Fibroblast of skin of right quadriceps (primary cell): ENCODE measurements at regions not wholly inside any gene's neighbourhood (a gene's known extent, or its start where the extent isn't known, plus 50 kb on each side); places are given as distances from the start of the nearest gene placed in this dataset.

Experiments used
- DNase-seq: peaks from one replicate; pipeline ENCODE4 v3.0.0-alpha.2; 2013

DNA sequence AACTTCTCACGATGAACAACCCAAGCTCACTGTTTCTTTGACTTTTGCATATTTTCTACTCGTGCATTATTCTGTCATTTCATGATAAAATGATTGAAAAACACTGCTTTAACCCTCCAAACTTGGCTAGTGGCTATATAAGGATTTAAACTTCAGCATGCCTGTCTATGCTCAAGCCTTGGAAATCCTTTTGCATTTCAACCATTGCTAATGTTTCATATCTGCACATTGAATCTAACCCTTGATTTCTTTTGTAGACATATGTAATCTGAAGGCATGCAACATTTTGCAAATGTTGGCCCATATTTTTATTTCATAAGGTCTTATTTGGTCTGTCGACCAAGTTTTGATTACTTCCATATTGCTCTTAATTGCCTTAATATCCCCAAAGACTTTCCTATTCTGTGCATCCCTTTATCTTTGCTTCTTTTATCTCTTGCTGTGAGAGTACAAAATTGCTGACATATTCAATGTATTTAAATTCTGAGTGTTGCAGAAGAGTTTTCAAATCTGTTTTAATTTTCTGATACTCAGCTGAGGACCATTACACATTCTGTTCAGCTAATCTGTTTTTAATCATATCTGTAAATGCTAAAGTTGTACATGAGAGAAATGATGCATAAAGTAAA, 403.7 kb upstream of the ZNF608 start:
- no peak for DNase-seq

DNA sequence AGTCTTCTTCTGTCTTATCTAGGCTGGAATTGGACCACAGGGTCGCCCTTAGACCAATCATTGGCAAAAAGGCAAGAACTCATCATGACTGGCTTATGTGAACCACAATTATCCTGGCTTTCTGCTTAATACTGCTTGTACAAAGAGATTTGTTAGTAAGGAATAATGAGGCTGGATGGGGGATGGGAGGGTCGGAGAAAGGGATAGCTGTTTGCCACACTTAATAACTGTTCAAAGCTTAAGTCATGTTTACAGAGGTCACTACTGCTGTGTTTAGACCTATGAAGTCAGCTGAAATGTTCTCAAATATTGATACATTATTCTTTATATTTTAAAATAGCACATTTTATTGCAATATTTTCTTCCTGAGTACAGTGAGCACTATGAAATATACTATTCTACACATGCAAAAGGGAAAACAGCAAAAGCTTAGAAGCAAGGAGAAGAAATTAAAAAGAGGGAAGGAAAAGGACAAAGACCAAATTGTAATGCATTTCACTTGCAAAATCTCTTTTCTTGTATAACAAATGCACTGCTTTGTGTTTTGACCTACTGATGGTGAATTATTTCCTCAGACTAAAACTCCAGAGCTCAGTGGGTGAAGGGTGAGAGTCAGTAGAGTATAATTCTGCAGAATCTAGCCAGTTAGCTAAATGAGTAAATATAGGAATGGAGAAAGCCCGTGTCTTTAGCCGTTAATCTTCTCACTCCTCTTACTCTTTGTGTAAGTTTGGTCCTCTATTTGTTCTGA, 404.9 kb upstream of the ZNF608 start:
- DNase-seq, result no peak

DNA sequence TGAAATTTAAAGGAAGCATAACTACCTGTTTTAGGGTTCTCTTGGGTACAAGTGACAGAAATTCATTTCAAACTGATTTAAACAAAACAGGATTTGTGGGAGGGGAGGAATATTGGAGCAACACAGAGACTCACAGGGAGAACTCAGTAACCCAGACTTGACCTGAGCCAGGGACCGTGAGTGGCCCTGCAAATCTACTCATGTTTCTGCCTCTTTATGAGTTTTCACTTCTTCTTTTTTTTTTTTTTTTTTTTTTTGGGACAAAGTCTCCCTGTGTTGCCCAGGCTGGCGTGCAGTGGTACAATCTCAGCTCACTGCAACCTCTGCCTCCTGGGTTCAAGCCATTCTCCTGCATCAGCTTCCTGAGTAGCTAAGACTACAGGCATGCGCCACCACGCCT, 405.6 kb upstream of the ZNF608 start:
- no peak for DNase-seq

DNA sequence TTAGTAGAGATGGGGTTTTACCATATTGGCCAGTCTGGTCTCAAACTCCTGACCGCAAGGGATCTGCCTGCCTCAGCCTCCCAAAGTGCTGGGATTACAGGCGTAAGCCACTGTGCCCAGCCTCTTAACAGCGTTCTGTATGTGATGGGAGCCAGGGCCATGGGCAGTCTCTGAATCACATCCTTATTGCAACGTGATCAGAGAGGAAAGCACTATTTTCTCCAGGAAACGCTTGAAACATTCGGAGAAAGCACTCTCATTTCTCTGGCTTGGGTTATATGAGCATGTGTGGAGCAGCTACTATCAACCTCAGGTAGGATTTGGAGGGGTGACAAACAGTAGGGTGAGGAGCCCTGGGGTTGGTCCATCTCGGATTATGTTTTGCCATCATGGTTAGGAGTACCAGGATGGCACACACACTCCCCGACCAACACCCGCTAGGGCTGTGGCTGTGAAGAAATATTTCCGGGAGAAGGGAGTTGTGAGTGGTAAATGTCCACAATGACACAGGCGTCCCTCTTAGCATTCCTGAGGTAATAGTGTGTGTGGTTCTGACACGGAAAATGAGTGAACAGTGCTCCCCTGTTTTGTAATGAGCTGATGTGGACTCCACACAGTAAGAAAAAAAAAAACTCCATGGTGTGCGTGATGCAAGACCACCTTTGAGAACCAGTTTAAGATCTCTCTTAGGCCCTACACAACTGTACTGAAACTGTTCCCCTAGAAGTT, 406.2 kb upstream of the ZNF608 start:
- DNase-seq, result no peak

DNA sequence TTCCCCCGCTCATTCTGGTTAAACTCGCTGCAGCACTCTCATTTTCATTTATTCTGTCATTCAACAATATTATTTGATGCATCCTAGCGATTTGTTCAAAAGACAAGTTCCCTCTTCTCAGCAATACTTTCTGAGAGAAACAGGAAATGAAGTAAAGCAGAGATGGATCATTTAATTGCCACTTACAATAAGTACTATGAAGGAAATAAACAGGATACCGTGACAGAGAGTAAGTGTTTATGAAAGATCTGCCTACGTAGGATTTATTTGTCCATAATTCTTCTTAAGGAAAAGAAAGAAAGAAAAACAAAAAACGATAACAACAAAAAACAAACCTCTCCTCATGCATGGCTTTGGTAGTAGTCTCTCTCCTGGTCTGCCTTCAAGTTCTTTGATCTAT, 406.8 kb upstream of the ZNF608 start:
- DNase-seq, result no peak

DNA sequence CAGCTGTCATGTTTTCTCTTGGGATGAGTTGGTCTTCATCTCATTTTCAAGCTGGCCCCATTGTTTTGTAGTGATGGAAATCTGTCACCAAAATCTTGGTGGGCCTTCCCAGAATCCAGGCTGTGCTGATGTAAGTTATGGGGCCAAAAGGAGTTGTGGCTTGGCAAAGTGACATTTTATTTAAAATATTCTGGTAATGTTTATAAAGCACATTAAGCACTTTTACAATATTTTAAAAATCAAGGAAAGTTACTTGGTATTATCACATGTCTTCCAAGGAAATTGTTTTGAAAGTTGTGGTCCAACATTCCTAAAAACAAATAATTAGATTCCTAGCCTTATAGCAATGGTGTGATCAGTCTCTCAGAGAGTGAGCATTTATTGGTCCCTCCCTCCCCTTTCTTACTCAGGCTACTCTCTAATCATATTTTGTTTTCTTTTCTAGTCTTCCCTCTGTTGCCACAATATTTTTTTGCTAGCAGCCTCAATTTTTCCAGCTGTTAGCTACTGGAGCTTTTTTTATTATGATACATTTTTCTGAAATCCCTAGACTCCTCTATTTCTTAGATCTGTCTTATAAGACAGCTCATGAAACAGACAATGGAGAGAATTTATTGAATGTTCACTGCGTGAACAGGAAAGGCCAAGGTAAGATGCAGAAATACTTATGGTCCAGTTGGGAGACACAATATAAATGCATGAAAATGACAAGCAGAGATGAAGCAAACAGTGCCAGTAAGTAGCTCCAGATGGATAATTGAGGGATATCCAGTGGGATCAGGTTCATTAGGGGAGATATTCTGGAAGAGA, 408.1 kb upstream of the ZNF608 start:
- peak; percentile 80 for DNase-seq

DNA sequence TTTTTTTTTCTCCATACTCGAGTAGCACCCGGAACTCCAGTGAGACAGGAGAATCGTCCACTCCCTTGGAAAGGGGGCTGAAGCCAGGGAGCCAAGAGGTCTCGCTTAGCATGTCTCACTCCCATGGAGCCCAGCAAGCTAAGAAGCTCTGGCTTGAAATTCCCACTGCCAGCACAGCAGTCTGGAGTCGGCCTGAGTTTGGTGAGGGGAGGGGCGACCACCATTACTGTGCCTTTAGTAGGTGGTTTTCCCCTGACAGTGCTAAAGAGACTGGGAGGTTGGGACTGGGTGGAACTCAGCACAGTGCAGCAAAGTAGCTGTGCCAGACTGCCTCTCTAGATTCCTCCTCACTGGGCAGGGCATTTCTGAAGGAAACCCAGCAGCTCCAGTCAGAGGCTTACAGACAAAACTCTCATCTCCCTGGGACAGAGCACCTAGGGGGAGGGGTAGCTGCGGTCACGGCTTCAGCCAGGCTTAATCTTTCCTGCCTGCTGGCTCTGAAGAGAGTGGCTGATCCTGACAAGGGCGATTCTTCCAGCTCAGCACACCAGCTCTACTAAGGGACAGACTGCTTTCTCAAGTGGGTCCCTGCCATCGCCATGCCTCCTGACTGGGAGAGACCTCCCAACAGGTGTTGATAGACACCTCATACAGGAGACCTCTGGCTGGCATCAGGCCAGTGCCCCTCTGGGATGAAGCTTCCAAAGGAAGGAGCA, 414.5 kb upstream of the ZNF608 start:
- no peak for DNase-seq

DNA sequence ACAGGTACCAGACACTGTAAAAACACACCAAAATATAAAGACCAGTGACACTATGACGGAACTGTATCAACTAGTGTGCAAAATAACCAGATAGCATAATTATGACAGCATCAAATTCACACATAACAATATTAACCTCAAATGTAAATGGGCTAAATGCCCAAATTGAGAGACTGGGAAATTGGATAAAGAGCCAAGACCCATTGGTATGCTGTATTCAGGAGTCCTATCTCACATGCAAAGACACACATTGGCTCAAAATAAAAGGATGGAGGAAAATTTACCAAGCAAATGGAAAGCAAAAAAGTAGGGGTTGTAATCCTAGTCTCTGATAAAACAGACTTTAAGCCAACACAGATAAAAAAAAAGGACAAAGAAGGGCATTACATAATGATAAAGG, 416.3 kb upstream of the ZNF608 start:
- DNase-seq, result no peak

DNA sequence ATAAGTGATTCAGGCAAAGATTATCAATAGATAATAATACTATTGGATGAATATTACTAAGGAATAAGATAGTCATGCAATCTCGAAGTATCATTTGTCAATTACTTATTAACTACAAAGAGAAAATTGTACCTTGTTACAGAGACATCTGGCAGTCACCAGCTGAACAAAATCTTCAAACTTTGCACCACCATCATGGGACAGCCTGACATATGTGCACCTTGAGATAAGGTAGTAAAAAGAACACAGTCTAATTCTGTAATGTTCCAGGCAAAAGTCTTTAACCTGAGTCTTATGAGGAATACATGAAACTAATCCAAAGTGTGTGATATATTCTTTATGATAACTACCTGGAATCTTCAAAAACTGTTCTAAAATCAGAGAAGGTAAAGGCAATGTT, 423.0 kb upstream of the ZNF608 start:
- DNase-seq, result no peak

DNA sequence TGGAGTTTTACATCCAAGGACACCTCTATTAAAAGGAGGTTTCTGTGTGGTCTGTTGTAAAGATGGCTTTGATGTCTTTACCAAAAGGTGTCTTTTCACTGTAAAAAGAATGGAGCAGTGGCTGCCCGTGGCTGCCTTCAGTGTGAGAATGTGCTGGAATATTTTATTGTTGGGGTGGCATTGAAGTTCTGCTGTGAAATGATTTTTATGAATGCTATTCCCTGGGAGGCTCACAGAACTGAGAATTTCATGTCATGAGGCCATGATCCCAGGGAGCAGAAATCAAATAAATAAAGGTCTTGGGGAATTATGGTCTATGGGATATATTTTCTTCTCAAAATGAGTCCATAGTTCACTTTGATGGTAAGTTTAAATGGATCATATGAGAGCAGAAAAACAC, 425.2 kb upstream of the ZNF608 start:
- no peak for DNase-seq

DNA sequence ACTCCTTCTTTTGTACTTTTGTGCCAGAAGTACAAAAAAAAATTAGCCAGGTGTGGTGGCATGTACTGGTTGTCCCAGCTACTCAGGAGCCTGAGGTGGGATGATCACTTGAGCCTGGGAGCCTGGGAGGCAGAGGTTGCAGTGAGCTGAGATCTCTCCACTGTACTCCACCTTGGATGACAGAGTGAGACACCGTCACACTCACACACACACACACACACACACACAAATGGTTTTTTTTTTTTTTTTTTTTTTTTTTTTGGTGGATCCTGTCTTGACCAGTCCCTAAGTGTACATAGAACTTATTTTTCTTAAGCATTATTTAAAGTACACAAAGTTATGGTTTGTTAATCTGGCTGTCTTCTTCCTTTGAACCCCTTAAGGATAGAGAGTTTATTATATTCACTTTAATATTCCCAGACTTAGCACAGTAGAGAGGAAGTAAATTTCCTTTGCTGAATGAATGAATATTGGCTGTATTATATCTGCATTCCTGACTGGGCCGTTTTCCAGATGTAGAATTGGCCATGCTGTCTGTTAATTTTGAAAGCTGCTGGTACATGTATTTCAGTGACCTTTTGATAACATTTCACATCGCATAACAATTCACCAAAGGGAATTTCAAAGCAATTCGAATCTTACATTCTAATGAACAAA, 429.0 kb upstream of the ZNF608 start:
- no peak for DNase-seq

DNA sequence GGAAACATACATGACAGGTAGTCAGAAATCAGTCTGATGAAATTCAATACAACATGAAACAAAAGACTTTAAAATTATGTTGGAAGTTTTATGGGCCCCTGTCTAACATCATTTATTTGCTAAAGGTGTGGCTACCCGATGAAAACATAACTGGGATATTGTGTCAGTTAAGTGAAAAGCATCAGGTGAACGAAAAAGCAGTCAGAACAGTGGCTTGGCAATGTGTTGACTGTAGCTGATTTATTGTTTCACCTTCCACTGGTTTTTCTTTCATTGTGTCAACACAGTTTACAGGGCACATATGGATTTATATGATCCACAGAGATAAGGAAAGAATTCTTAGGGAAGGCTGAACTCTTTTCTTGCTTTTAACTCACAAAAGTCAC, 429.6 kb upstream of the ZNF608 start:
- no peak for DNase-seq

DNA sequence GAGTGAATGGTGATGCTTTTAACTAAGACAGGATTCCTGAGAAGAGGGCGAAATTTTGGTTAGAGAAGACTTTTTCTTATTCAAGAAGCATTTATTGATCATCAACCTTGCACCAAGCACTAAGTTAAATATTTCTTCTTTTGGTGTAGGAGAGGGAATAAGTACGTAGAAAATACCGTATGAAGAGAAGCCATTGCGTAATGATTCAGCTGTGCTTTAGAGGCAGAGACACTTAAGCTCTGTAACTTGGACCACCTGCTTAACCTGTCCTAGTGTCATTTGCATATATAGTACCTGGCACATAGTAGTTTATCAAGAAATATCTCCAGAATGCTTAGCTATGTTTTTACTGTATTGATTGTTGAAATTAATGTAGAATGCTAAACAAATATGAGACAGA, 430.9 kb upstream of the ZNF608 start:
- no peak for DNase-seq

DNA sequence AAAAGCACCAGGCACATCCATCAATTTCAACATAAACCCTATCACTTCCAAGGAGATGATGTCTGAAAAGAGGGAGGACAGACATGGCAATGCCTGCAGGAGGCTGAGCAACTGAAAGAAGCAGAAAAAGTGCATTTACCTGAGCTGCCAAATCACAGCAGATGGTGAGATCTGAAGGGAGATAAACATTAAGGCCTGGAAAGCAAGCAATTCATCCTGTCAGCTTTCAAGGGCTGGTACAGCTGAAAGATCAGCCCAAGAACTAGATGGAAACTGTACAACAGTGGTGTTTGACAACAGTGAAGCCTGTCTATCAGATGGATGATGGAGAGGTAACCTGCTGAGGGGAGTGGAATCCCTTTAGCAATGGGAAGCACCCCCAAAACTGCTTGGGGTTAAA, 433.2 kb upstream of the ZNF608 start:
- no peak for DNase-seq

DNA sequence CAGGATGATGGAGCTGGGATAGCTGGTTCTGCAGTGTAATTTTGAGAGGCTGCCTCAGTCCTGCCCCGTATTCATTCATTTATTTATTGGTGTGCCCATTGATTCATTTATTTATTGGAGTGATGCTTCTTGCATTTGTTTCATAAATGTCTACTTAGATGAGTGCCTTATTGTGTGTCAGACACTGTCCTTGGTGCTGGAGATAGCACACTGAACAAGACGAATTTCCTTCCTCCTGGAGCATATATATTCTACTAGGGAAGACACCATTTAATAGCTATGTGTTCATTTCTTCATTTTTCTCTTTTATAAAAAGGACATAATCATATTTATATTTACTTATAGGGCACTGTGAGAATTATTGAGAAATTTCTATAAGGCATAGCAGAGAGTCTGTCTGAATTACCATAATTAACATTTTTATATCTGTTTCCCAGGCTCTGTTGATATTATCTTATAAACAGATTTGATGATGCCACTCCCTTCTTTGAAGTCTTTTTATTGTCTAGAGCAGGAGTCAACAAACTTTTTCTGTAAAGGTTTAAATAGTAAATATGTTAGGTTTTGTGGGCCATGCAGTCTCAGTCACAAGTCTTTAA, 433.9 kb upstream of the ZNF608 start:
- peak; percentile 15 for DNase-seq

DNA sequence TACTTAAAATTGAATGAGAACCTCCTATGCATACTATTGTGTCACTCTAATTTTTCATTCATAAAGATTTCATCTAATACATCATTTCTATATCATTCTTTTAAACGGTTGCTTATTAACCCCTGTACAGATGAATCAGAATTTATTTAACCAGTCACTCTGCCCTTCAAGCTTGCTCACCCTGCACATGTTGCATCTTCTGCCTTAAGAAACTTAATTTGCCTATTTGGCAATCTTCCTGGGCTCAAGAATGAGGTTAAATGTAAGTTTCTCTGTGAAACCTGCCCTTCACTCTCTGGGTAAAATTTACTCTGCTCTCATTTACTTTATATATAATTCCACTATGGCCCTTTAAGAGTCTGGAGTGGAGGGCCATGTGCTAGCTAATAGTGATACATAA, 434.7 kb upstream of the ZNF608 start:
- DNase-seq, result no peak

DNA sequence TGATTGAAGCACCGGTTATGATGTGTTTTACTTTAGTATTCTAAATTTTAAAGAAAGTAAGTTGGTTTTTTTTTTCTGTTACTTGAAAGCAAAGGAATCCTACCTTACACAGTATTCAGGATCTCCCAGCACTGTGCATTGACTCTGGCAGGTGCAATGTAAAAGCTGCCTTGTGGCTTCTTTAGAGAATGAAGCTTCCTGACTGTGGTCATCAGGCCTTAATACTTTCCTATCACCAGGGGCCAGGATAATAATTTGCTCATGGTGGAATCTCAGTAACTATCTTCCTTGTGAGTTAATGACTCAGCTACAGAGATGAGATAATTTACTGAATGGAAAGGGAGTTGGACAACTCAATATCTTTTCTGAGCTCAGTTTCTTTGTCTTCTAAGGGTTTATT, 435.5 kb upstream of the ZNF608 start:
- no peak for DNase-seq

DNA sequence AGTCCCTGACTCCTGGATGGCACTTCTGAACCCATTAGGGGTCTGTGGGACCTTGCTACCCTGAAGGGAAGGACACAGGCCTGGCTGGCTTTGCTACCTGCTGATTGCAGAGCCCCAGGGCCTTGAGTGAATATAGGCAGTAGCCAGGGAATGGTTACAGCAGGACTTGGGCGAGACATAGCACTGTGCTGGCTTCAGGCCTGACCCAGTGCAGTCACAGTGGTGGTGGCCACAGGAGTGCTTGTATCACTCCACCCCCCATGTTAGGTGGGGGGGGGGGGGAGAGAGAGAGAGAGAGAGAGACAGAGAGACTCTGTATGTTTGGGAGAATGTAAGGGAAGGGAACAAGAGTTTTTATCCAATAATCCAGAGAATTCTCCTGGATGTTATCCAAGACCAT, 439.3 kb upstream of the ZNF608 start:
- no peak for DNase-seq

DNA sequence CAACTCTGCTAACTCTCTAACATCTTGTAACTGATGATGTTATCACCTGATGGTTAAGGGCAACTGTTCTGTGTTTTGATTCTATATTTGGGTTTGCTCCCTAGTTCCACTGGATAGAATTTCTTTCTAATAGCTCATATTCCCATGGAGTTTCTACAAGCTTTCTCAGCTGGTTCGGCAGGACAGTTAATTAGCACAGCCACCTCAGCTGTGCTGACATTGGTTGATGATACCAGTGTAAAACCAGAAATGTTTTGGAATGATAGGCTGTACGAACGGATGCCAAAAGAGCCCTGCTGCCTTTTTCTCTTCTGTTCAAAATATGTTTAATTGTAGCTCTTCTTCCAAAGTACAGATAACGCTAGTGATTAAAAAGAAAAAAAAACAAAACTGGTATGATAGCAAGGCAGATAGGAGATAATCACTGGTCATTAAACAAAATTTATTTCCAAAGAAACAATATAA, 440.5 kb upstream of the ZNF608 start:
- DNase-seq, result no peak

DNA sequence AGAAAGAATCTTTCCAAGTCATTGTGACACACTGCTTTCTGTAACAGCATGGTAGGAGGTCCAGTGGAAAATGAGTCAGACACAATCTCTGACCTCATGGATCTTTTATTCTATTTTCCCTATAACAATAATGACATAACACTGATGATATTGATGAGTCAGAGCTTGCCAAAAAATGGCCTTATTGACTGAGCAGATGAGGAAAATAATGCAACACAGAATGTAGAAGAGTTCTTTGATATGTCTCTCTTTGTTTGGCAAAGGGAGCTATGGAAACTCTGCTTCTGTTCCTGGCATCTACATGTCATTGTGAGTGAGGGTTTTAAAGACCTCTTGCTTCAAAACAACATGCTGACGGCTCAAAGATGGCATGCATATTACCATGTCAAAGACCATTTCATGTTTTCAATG, 443.1 kb upstream of the ZNF608 start:
- DNase-seq, result peak; percentile 51

DNA sequence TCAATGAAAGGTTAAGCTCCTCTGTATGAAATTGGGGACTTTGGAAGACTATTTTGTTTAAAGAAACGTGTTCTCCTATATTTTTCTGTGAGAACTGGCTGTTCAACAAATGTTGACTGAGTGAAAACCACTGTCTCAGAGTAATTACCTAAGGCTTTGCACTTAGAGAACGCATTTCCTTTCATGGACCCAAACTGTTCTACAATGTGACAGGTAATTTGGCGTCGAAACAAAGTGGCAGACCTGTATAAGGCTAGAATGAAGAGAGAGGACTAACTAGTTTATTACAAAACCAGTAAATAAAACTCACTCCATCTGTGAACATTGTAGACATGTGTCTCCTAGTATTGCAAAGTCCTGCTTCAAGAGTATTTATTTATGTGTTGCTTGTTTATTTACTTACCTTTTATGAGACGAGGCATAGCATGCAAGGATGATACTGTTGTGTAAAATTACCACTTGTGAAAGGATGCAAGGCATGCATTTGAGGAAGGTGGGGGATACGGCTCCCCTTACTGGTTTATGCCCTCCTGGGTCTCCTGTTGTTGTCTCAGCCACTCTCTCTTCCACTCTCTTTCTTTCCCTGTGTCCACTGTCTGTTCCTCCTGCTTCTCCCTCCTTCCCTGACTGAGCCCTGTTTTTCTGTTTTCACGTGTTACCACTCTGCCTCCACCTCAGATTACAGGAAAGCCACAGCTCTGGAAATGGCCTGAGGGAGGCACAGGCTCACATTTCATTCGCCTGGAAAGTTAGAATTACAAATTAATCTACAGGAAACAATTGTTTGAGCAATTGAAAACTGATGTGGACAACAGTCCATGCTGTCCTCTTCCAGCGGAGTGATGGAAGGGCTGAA, 444.0 kb upstream of the ZNF608 start:
- peak; percentile 52 for DNase-seq
